H1 (cell line): ENCODE measurements at regions not wholly inside any gene's neighbourhood (a gene's known extent, or its start where the extent isn't known, plus 50 kb on each side); places are given as distances from the start of the nearest gene placed in this dataset.

Experiments
- CTCF ChIA-PET: fragments of 300-600 bp; sonication (Branson Sonifier 250); formaldehyde crosslinking; loops from one replicate; lab custom pipeline; 2021; ENCODE audit not compliant: partially characterized antibody; lab: Charles Lee
- POLR2A ChIA-PET: fragments of 300-600 bp; sonication (Branson Sonifier 250); formaldehyde crosslinking; loops from one replicate; lab custom pipeline; 2021; ENCODE audit warnings: inconsistent platforms; ENCODE audit not compliant: partially characterized antibody; lab: Charles Lee
- DNase-seq, 2 experiments: peaks; one replicate each; pipeline versions ENCODE4 v3.0.0 to v3.0.0-alpha.2; 2010 to 2022; ENCODE audit warnings: low spot score in 2 of 2, low read depth in 1 of 2, mixed read lengths in 1 of 2
- FAIRE-seq: peaks from 2 replicates; lab custom pipeline; 2011; peaks lifted over from hg19 to GRCh38; lab: Jason Lieb, UNC
- H2AFZ ChIP-seq: 2 replicates; pipeline ENCODE4 v1.8.1; 2012; ENCODE audit warnings: low read length, inconsistent platforms
- H2AK5ac ChIP-seq: 2 replicates; pipeline ENCODE4 v1.6.1; 2013; ENCODE audit warnings: low read depth, low read length
- H2BK120ac ChIP-seq: replicated peaks from 2 replicates; pipeline ENCODE3; 2013; ENCODE audit warnings: low read depth, low read length, inconsistent platforms
- H2BK12ac ChIP-seq: 2 replicates; pipeline ENCODE4 v1.6.1; 2013; ENCODE audit warnings: low read depth, low read length
- H2BK15ac ChIP-seq: 2 replicates; pipeline ENCODE4 v1.6.1; 2013; ENCODE audit warnings: low read length
- H2BK20ac ChIP-seq: 2 replicates; pipeline ENCODE4 v1.6.1; 2013; ENCODE audit warnings: low read length
- H2BK5ac ChIP-seq: 2 replicates; pipeline ENCODE4 v1.6.1; 2013; ENCODE audit warnings: low read depth, low read length
- H3K14ac ChIP-seq: 2 replicates; pipeline ENCODE4 v1.6.1; 2013; ENCODE audit warnings: inconsistent platforms; ENCODE audit not compliant: insufficient read length
- H3K18ac ChIP-seq: 2 replicates; pipeline ENCODE4 v1.6.1; 2013; ENCODE audit warnings: low read length; ENCODE audit errors: extremely low read depth
- H3K23ac ChIP-seq: 2 replicates; pipeline ENCODE4 v1.6.1; 2013; ENCODE audit warnings: inconsistent platforms; ENCODE audit not compliant: insufficient read length
- H3K23me2 ChIP-seq: 2 replicates; pipeline ENCODE4 v1.6.1; 2013; ENCODE audit warnings: low read depth, low read length
- H3K27ac ChIP-seq: 2 replicates; pipeline ENCODE4 v1.6.1; 2011; ENCODE audit warnings: low read depth, low read length, inconsistent platforms
- H3K27me3 ChIP-seq, 4 experiments: replicated peaks in 1 of 4; 1 replicate in 1 of 4; 2 replicates in 3 of 4; pipeline versions ENCODE4 v1.6.1 to v1.8.1; 2011 to 2013; ENCODE audit warnings: low read length in 3 of 4, mild to moderate bottlenecking in 3 of 4, inconsistent platforms in 2 of 4, mixed read lengths in 2 of 4, moderate library complexity in 1 of 4; ENCODE audit not compliant: control insufficient read depth in 3 of 4, insufficient read depth in 3 of 4; ENCODE audit errors: extremely low read depth in 1 of 4
- H3K36me3 ChIP-seq, 4 experiments: 2 replicates each; pipeline versions ENCODE4 v1.6.1 to v1.8.1; 2011 to 2013; ENCODE audit warnings: mild to moderate bottlenecking in 4 of 4, low read length in 3 of 4, moderate library complexity in 2 of 4, control low read depth in 1 of 4, inconsistent platforms in 1 of 4; ENCODE audit not compliant: insufficient read depth in 4 of 4, control insufficient read depth in 2 of 4
- H3K4ac ChIP-seq: replicated peaks from 2 replicates; pipeline ENCODE3; 2013; ENCODE audit warnings: low read length, low read depth, mixed read lengths, inconsistent platforms; ENCODE audit not compliant: insufficient read length
- H3K4me1 ChIP-seq, 4 experiments: replicated peaks in 1 of 4; 1 replicate in 1 of 4; 2 replicates in 3 of 4; pipeline versions ENCODE4 v1.6.1 to v1.8.1; 2011 to 2013; ENCODE audit warnings: low read length in 3 of 4, inconsistent platforms in 2 of 4, mixed read lengths in 1 of 4; ENCODE audit not compliant: insufficient read depth in 4 of 4, control insufficient read depth in 3 of 4
- H3K4me2 ChIP-seq, 2 experiments: 2 replicates each; pipeline versions ENCODE4 v1.6.1 to v1.8.1; 2011 to 2013; ENCODE audit warnings: low read depth in 2 of 2, low read length in 2 of 2, control low read depth in 1 of 2, inconsistent platforms in 1 of 2, mild to moderate bottlenecking in 1 of 2; ENCODE audit not compliant: insufficient read depth in 1 of 2
- H3K4me3 ChIP-seq, 4 experiments: fragments of 200-600, 300-600 bp in 1 of 4; sonication (generic), shearing (Covaris generic), sonication (Bioruptor Twin) in 1 of 4; 2 replicates each; pipeline versions ENCODE4 v1.5.1 to v1.8.1; 2011 to 2016; ENCODE audit warnings: low read length in 4 of 4, low read depth in 3 of 4, control low read depth in 2 of 4, inconsistent platforms in 2 of 4, mild to moderate bottlenecking in 2 of 4, mixed read lengths in 1 of 4, moderate library complexity in 1 of 4; ENCODE audit not compliant: insufficient read depth in 2 of 4; ENCODE audit errors: extremely low read depth in 1 of 4
- H3K56ac ChIP-seq: replicated peaks from 2 replicates; pipeline ENCODE3; 2013; ENCODE audit warnings: low read depth, mild to moderate bottlenecking, mixed read lengths, low read length, inconsistent platforms; ENCODE audit not compliant: insufficient read length
- H3K79me1 ChIP-seq: 2 replicates; pipeline ENCODE4 v1.6.1; 2013; ENCODE audit warnings: low read depth, low read length, control low read depth
- H3K79me2 ChIP-seq, 2 experiments: 2 replicates each; pipeline versions ENCODE4 v1.6.1 to v1.8.1; 2012 to 2013; ENCODE audit warnings: low read length in 2 of 2, mild to moderate bottlenecking in 2 of 2, inconsistent platforms in 1 of 2; ENCODE audit not compliant: insufficient read depth in 2 of 2, control insufficient read depth in 1 of 2
- H3K9ac ChIP-seq, 4 experiments: replicated peaks in 1 of 4; 1 replicate in 1 of 4; 2 replicates in 3 of 4; pipeline versions ENCODE4 v1.6.1 to v1.8.1; 2011 to 2013; ENCODE audit warnings: low read depth in 3 of 4, low read length in 3 of 4, control low read depth in 2 of 4, mild to moderate bottlenecking in 2 of 4, moderate library complexity in 2 of 4, inconsistent platforms in 1 of 4; ENCODE audit errors: extremely low read depth in 1 of 4
- H3K9me3 ChIP-seq, 2 experiments: 2 replicates each; pipeline versions ENCODE4 v1.6.1 to v1.8.1; 2012 to 2013; ENCODE audit warnings: mild to moderate bottlenecking in 2 of 2, moderate library complexity in 2 of 2, control low read depth in 1 of 2, inconsistent platforms in 1 of 2, low read depth in 1 of 2, low read length in 1 of 2, mixed read lengths in 1 of 2; ENCODE audit not compliant: insufficient read depth in 2 of 2
- H4K20me1 ChIP-seq, 2 experiments: replicated peaks in 1 of 2; 2 replicates each; pipeline versions ENCODE3 to v1.8.1; 2011 to 2013; ENCODE audit warnings: inconsistent platforms in 2 of 2, low read length in 2 of 2, mild to moderate bottlenecking in 1 of 2; ENCODE audit not compliant: insufficient read depth in 2 of 2, control insufficient read depth in 1 of 2
- H4K5ac ChIP-seq: 2 replicates; pipeline ENCODE4 v1.6.1; 2013; ENCODE audit warnings: low read length, low read depth, mixed read lengths, inconsistent platforms; ENCODE audit not compliant: insufficient read length
- H4K8ac ChIP-seq: 2 replicates; pipeline ENCODE4 v1.8.0; 2013; ENCODE audit warnings: mild to moderate bottlenecking, moderate library complexity, low read length, inconsistent platforms; ENCODE audit not compliant: insufficient read depth; ENCODE audit errors: extremely low read depth
- H4K91ac ChIP-seq: replicated peaks from 2 replicates; pipeline ENCODE3; 2013; ENCODE audit warnings: low read length, mixed read lengths, inconsistent platforms; ENCODE audit not compliant: insufficient read length
- ASH2L ChIP-seq: fragments of 200-600, 300-600 bp; sonication (generic); IDR thresholded peaks from one replicate; pipeline ENCODE4 v1.7.1; 2017; ENCODE audit warnings: low read length
- CREB1 ChIP-seq: IDR thresholded peaks from 2 replicates; pipeline ENCODE4 v1.6.1; 2012; ENCODE audit warnings: inconsistent platforms
- SP4 ChIP-seq: IDR thresholded peaks from 2 replicates; pipeline ENCODE4 v1.6.1; 2012; ENCODE audit warnings: low read length, inconsistent platforms
- TCF12 ChIP-seq: IDR thresholded peaks from 2 replicates; pipeline ENCODE4 v1.6.1; 2011; ENCODE audit warnings: low read depth, mild to moderate bottlenecking, low read length
- WGBS, 2 experiments: shearing (Covaris generic) in 1 of 2; methylation state at CpG; one replicate each; pipeline versions ENCODE4 v1.1.6 to v1.1.7; 2013 to 2015; ENCODE audit warnings: low lambda C conversion rate in 2 of 2, mixed read lengths in 2 of 2, inconsistent platforms in 1 of 2, low coverage in 1 of 2, missing lambda C conversion rate in 1 of 2; ENCODE audit not compliant: insufficient replicate concordance in 2 of 2, insufficient coverage in 1 of 2, insufficient read length in 1 of 2; ENCODE audit errors: extremely low coverage in 1 of 2, missing lambda C conversion rate in 1 of 2; 5-methylcytosine and 5-hydroxymethylcytosine counted together
- TF ChIP-seq, protein P1 (sequence below), 3 experiments: IDR thresholded peaks; 1 replicate in 2 of 3; 2 replicates in 1 of 3; pipeline versions ENCODE4 v1.5.1 to v1.6.1; 2011; ENCODE audit warnings: low read length in 3 of 3, mild to moderate bottlenecking in 3 of 3, inconsistent platforms in 2 of 3, low read depth in 1 of 3, moderate library complexity in 1 of 3; ENCODE audit not compliant: insufficient read depth in 1 of 3; ENCODE audit errors: control extremely low read depth in 1 of 3

- Histone ChIP-seq H2BK12ac (no peak overlapping the region; the same call in 1 of the 2 replicates), H3K23me2 (peaks cover 5% of the 10 kb centered on the region; the same call in 1 of the 2 replicates), H2BK5ac (peak overlapping the region; percentile 46; the same call in 1 of the 2 replicates), H3K4me1 (peaks cover 13 to 31% (median 31%) of the 10 kb centered on the region in 4 experiments), H3K18ac (peak overlapping the region; percentile 67), H4K91ac (peak overlapping the region; percentile 96), H4K20me1 (no peaks in the 10 kb centered on the region), H3K4me3 (peak overlapping the region; percentile 19 to 59 (median 32); a peak in 6 of 8 replicates), H3K4me2 (peak overlapping the region; percentile 84 to 93), H4K8ac (no peak overlapping the region), H3K23ac (no peak overlapping the region), H2AFZ (0 out of 2 replicates have a peak overlapping the region, but pooled peaks have one; percentile 90), H4K5ac (peak overlapping the region; percentile 65), H3K27me3 (peaks cover 0 to 3% (median 0%) of the 10 kb centered on the region in 4 experiments; a peak in 4 of 7 replicates), H2BK15ac (no peak overlapping the region), H3K14ac (no peak overlapping the region), H3K27ac (no peak overlapping the region), H3K79me1 (no peaks in the 10 kb centered on the region), H3K36me3 (no peaks in the 10 kb centered on the region), H3K4ac (no peak overlapping the region), H2BK20ac (peak overlapping the region; percentile 38; the same call in 1 of the 2 replicates), H3K9me3 (no peaks in the 10 kb centered on the region), H2BK120ac (peak overlapping the region; percentile 79), H3K56ac (no peak overlapping the region), H3K79me2 (no peaks in the 10 kb centered on the region), H2AK5ac (no peak overlapping the region)
- DNase-seq (peak in 1 of 2 experiments; percentile 49), FAIRE-seq (peak; percentile 19)
- POLR2A ChIA-PET = no interaction called here
- CTCF ChIA-PET = interaction anchor here (0.7 to 1.0 kb wide), 3 partner anchors 14 to 200 kb away, joined by 3 read pairs; no protein-coding TSS in a partner anchor
- 7% methylated on average over 14 of the region's 14 CpGs; no CpG with 5 or more reads in 1 of the 2 experiments for WGBS, 2 experiments
- TF ChIP-seq CREB1 (no peak), TCF12 (no peak), SP4 (no peak), ASH2L (no peak)
- TF ChIP-seq, protein P1, sequence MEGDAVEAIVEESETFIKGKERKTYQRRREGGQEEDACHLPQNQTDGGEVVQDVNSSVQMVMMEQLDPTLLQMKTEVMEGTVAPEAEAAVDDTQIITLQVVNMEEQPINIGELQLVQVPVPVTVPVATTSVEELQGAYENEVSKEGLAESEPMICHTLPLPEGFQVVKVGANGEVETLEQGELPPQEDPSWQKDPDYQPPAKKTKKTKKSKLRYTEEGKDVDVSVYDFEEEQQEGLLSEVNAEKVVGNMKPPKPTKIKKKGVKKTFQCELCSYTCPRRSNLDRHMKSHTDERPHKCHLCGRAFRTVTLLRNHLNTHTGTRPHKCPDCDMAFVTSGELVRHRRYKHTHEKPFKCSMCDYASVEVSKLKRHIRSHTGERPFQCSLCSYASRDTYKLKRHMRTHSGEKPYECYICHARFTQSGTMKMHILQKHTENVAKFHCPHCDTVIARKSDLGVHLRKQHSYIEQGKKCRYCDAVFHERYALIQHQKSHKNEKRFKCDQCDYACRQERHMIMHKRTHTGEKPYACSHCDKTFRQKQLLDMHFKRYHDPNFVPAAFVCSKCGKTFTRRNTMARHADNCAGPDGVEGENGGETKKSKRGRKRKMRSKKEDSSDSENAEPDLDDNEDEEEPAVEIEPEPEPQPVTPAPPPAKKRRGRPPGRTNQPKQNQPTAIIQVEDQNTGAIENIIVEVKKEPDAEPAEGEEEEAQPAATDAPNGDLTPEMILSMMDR (IDR thresholded peaks at IDR 0.05; ENCODE audit: control extremely low read depth in 1 of 3, insufficient read depth in 1 of 3, low read depth in 1 of 3, low read length in 3 of 3) = peak in 1 of 3 experiments; percentile 13; a peak in 1 of 4 replicates
- TF ChIP-seq, all 59 proteins: peak for 1
- no peak overlapping the region for H3K9ac ChIP-seq
Observed at GRCh38 chr14:97413966-97414717, 617.0 kb downstream of the VRK1 start.
